Ishikawa (cell line): ENCODE measurements at regions not wholly inside any gene's neighbourhood (a gene's known extent, or its start where the extent isn't known, plus 50 kb on each side); places are given as distances from the start of the nearest gene placed in this dataset.

Experiments used
- CEBPB ChIP-seq: IDR thresholded peaks from 2 replicates; pipeline ENCODE4 v1.6.1; 2012
- CREB1 ChIP-seq: IDR thresholded peaks from 2 replicates; pipeline ENCODE4 v1.6.1; 2012; ENCODE audit warnings: low read depth
- EGR1 ChIP-seq: IDR thresholded peaks from 2 replicates; pipeline ENCODE4 v1.6.1; 2012
- EP300 ChIP-seq: IDR thresholded peaks from 2 replicates; pipeline ENCODE4 v1.6.1; 2012; ENCODE audit warnings: borderline replicate concordance
- FOXM1 ChIP-seq: IDR thresholded peaks from 2 replicates; pipeline ENCODE4 v1.6.1; 2012; ENCODE audit warnings: low read depth, borderline replicate concordance
- MAX ChIP-seq: IDR thresholded peaks from 2 replicates; pipeline ENCODE4 v1.6.1; 2012
- NFIC ChIP-seq: IDR thresholded peaks from 2 replicates; pipeline ENCODE4 v1.6.1; 2012
- RAD21 ChIP-seq: IDR thresholded peaks from 2 replicates; pipeline ENCODE4 v1.6.1; 2012; ENCODE audit warnings: low read depth
- REST ChIP-seq: IDR thresholded peaks from 2 replicates; pipeline ENCODE4 v1.6.1; 2012; ENCODE audit warnings: low read depth, mild to moderate bottlenecking
- TAF1 ChIP-seq: IDR thresholded peaks from 2 replicates; pipeline ENCODE4 v1.6.1; 2012; ENCODE audit warnings: low read depth, mild to moderate bottlenecking
- TCF12 ChIP-seq: IDR thresholded peaks from 2 replicates; pipeline ENCODE4 v1.6.1; 2012; ENCODE audit warnings: low read depth
- TEAD4 ChIP-seq: IDR thresholded peaks from 2 replicates; pipeline ENCODE4 v1.6.1; 2012
- USF1 ChIP-seq: IDR thresholded peaks from 2 replicates; pipeline ENCODE4 v1.6.1; 2012
- YY1 ChIP-seq: IDR thresholded peaks from 2 replicates; pipeline ENCODE4 v1.6.1; 2012; ENCODE audit warnings: low read depth
- ZBTB7A ChIP-seq: IDR thresholded peaks from 2 replicates; pipeline ENCODE4 v1.6.1; 2012; ENCODE audit warnings: low read depth

- TF ChIP-seq CEBPB (no peak), YY1 (no peak), RAD21 (no peak), TCF12 (no peak)
These were observed 113.9 kb downstream of the ALDH8A1 start for GRCh38 chr6:134835993-134836392.

- no peak for TF ChIP-seq TAF1
- TF ChIP-seq ZBTB7A, result no peak
- no peak for TF ChIP-seq FOXM1
- no peak for TF ChIP-seq USF1
- TF ChIP-seq REST, result no peak
- TF ChIP-seq CREB1, result no peak
- TF ChIP-seq RAD21, result no peak
- no peak for TF ChIP-seq EP300
- TF ChIP-seq MAX, result no peak
- no peak for TF ChIP-seq TEAD4
- TF ChIP-seq NFIC, result no peak
- no peak for TF ChIP-seq TCF12
- TF ChIP-seq CEBPB, result no peak
These were observed 119.0 kb downstream of the ALDH8A1 start for GRCh38 chr6:134830940-134831339.

GRCh38 chr6:134830194-134830593 is 119.7 kb downstream of the ALDH8A1 start:
- no peak for TF ChIP-seq EGR1
- TF ChIP-seq MAX, result no peak
- TF ChIP-seq REST, result no peak
- no peak for TF ChIP-seq TCF12
- no peak for TF ChIP-seq TAF1
- TF ChIP-seq CEBPB, result no peak
- TF ChIP-seq EP300, result no peak
- no peak for TF ChIP-seq USF1
- TF ChIP-seq FOXM1, result no peak
- TF ChIP-seq RAD21, result no peak
- no peak for TF ChIP-seq ZBTB7A
- no peak for TF ChIP-seq NFIC
- no peak for TF ChIP-seq CREB1
- TF ChIP-seq TEAD4, result no peak
- no peak for TF ChIP-seq YY1

GRCh38 chr6:134828641-134829040 is 121.3 kb downstream of the ALDH8A1 start:
- TF ChIP-seq NFIC, result no peak

- TF ChIP-seq EGR1 (no peak), NFIC (no peak)
These were observed 122.8 kb downstream of the ALDH8A1 start for GRCh38 chr6:134826889-134827737.

- TF ChIP-seq CEBPB (no peak), TCF12 (no peak), ZBTB7A (no peak), RAD21 (no peak), FOXM1 (no peak), MAX (no peak), TAF1 (no peak), NFIC (no peak)
These were observed 126.2 kb downstream of the ALDH8A1 start for GRCh38 chr6:134823710-134824034.
